Astrocyte (in vitro differentiated cells and primary cell): ENCODE measurements at regions not wholly inside any gene's neighbourhood (a gene's known extent, or its start where the extent isn't known, plus 50 kb on each side); places are given as distances from the start of the nearest gene placed in this dataset.

Source experiments
- DNase-seq: peaks from one replicate; pipeline ENCODE4 v3.0.0-alpha.2; 2010; ENCODE audit warnings: low read depth
- FAIRE-seq: peaks from 2 replicates; lab custom pipeline; 2011; peaks lifted over from hg19 to GRCh38; lab: Jason Lieb, UNC
- H2AFZ ChIP-seq: 2 replicates; pipeline ENCODE4 v1.6.0; 2012; ENCODE audit warnings: low read depth, low read length, inconsistent platforms
- H3K27ac ChIP-seq: 2 replicates; pipeline ENCODE4 v1.5.1; 2011; ENCODE audit warnings: low read depth, low read length, inconsistent platforms
- H3K27me3 ChIP-seq: 2 replicates; pipeline ENCODE4 v1.6.0; 2011; ENCODE audit warnings: low read length, inconsistent platforms; ENCODE audit not compliant: insufficient read depth
- H3K36me3 ChIP-seq: 2 replicates; pipeline ENCODE4 v1.5.1; 2011; ENCODE audit warnings: low read length, inconsistent platforms; ENCODE audit not compliant: insufficient read depth
- H3K4me1 ChIP-seq: 2 replicates; pipeline ENCODE4 v1.5.1; 2011; ENCODE audit warnings: low read length, inconsistent platforms; ENCODE audit not compliant: insufficient read depth
- H3K4me2 ChIP-seq: 2 replicates; pipeline ENCODE4 v1.6.0; 2012; ENCODE audit warnings: low read length, inconsistent platforms
- H3K4me3 ChIP-seq: 2 replicates; pipeline ENCODE4 v1.5.1; 2011; ENCODE audit warnings: low read depth, mild to moderate bottlenecking, low read length, inconsistent platforms; ENCODE audit not compliant: insufficient read depth
- H3K79me2 ChIP-seq: 2 replicates; pipeline ENCODE4 v1.6.0; 2012; ENCODE audit warnings: mild to moderate bottlenecking, low read length, inconsistent platforms; ENCODE audit not compliant: insufficient read depth
- H3K9ac ChIP-seq: 2 replicates; pipeline ENCODE4 v1.6.0; 2012; ENCODE audit warnings: mild to moderate bottlenecking, low read length, inconsistent platforms
- H3K9me3 ChIP-seq: 2 replicates; pipeline ENCODE4 v1.5.1; 2012; ENCODE audit warnings: low read depth, mild to moderate bottlenecking, low read length, inconsistent platforms; ENCODE audit not compliant: insufficient read depth
- H4K20me1 ChIP-seq: 2 replicates; pipeline ENCODE4 v1.6.0; 2012; ENCODE audit warnings: low read length, inconsistent platforms; ENCODE audit not compliant: insufficient read depth
- H3K27ac Mint-ChIP-seq: one replicate; pipeline ENCODE4 v1.8.0; 2021; ENCODE audit warnings: mild to moderate bottlenecking, mixed read lengths; ENCODE audit not compliant: unreplicated experiment
- H3K27me3 Mint-ChIP-seq: one replicate; pipeline ENCODE4 v1.8.0; 2021; ENCODE audit warnings: low read depth, mixed read lengths; ENCODE audit not compliant: unreplicated experiment
- H3K36me3 Mint-ChIP-seq: one replicate; pipeline ENCODE4 v1.8.0; 2021; ENCODE audit warnings: low read depth, mixed read lengths; ENCODE audit not compliant: unreplicated experiment
- H3K4me1 Mint-ChIP-seq: one replicate; pipeline ENCODE4 v1.8.0; 2021; ENCODE audit warnings: low read depth, mixed read lengths; ENCODE audit not compliant: unreplicated experiment
- H3K4me3 Mint-ChIP-seq: one replicate; pipeline ENCODE4 v1.8.0; 2021; ENCODE audit warnings: mild to moderate bottlenecking, moderate library complexity, mixed read lengths; ENCODE audit not compliant: unreplicated experiment
- H3K9me3 Mint-ChIP-seq: one replicate; pipeline ENCODE4 v1.8.0; 2021; ENCODE audit warnings: mild to moderate bottlenecking, mixed read lengths; ENCODE audit not compliant: unreplicated experiment
- EZH2 ChIP-seq: IDR thresholded peaks from 2 replicates; pipeline ENCODE4 v1.6.1; 2012; ENCODE audit warnings: mild to moderate bottlenecking, low read length, inconsistent platforms; ENCODE audit not compliant: insufficient read depth
- TF ChIP-seq, protein P1 (sequence below): IDR thresholded peaks from 2 replicates; pipeline ENCODE4 v1.5.1; 2011; ENCODE audit warnings: low read depth, mild to moderate bottlenecking, inconsistent platforms, low read length, moderate library complexity; ENCODE audit not compliant: insufficient read depth

DNA sequence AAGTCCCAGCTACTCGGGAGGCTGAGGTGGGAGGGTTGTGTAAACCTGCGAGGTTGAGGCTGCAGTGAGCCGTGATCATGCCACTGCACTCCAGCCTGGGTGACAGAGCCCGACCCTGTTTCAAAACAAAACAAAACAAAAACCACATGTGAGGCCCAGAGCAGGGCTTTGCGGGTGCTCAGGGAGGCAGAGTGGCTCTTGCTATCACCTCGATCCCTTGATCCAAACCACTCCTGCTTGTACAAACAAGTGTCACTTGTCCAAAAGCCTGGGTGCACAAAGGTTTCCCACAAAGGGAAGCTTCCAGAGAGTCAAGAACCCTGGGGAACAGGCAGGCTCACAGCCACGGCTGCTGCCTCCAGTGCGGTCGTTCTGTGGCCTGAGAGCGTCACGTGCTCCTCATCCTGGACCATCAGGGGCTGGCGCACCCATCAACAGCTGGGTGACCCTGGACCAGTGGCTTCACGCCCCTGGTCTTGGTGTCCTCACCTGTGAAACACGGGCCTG lies 162.7 kb downstream of the C9orf50 start:
- Histone ChIP-seq H3K79me2 (no peaks in the 10 kb centered on the region), H2AFZ (no peak overlapping the region), H3K9ac (no peak overlapping the region), H3K4me1 (peaks cover 33% of the 10 kb centered on the region), H3K9me3 (no peaks in the 10 kb centered on the region), H3K4me3 (no peak overlapping the region), H3K27ac (no peak overlapping the region), H4K20me1 (no peaks in the 10 kb centered on the region), H3K4me2 (no peak overlapping the region), H3K36me3 (no peaks in the 10 kb centered on the region), H3K27me3 (no peaks in the 10 kb centered on the region)
- Mint-ChIP-seq H3K4me3 (no peak overlapping the region), H3K4me1 (peaks cover 6% of the 10 kb centered on the region), H3K27me3 (peaks cover 5% of the 10 kb centered on the region), H3K36me3 (no peaks in the 10 kb centered on the region), H3K9me3 (peaks cover 3% of the 10 kb centered on the region), H3K27ac (no peak overlapping the region)
- DNase-seq (no peak), FAIRE-seq (no peak)
- TF ChIP-seq, protein P1, sequence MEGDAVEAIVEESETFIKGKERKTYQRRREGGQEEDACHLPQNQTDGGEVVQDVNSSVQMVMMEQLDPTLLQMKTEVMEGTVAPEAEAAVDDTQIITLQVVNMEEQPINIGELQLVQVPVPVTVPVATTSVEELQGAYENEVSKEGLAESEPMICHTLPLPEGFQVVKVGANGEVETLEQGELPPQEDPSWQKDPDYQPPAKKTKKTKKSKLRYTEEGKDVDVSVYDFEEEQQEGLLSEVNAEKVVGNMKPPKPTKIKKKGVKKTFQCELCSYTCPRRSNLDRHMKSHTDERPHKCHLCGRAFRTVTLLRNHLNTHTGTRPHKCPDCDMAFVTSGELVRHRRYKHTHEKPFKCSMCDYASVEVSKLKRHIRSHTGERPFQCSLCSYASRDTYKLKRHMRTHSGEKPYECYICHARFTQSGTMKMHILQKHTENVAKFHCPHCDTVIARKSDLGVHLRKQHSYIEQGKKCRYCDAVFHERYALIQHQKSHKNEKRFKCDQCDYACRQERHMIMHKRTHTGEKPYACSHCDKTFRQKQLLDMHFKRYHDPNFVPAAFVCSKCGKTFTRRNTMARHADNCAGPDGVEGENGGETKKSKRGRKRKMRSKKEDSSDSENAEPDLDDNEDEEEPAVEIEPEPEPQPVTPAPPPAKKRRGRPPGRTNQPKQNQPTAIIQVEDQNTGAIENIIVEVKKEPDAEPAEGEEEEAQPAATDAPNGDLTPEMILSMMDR: no peak
- TF ChIP-seq EZH2: no peak

GRCh38 chr9:129457325-129457779 lies 163.5 kb downstream of the C9orf50 start:
- Histone ChIP-seq H2AFZ (no peak overlapping the region), H3K36me3 (no peaks in the 10 kb centered on the region), H3K9ac (no peak overlapping the region), H3K27ac (no peak overlapping the region), H3K4me1 (peaks cover 33% of the 10 kb centered on the region), H3K4me3 (no peak overlapping the region), H4K20me1 (no peaks in the 10 kb centered on the region), H3K79me2 (no peaks in the 10 kb centered on the region), H3K27me3 (no peaks in the 10 kb centered on the region), H3K9me3 (no peaks in the 10 kb centered on the region), H3K4me2 (no peak overlapping the region)
- H3K4me1 Mint-ChIP-seq: peaks cover 6% of the 10 kb centered on the region
- no peak overlapping the region for H3K27ac Mint-ChIP-seq
- H3K9me3 Mint-ChIP-seq: peaks cover 3% of the 10 kb centered on the region
- TF ChIP-seq, protein P1: no peak
- TF ChIP-seq EZH2: no peak
- FAIRE-seq (no peak), DNase-seq (no peak)
- no peak overlapping the region for H3K4me3 Mint-ChIP-seq
- H3K27me3 Mint-ChIP-seq: peaks cover 5% of the 10 kb centered on the region
- no peaks in the 10 kb centered on the region for H3K36me3 Mint-ChIP-seq

GRCh38 chr9:129456549-129457324 lies 164.2 kb downstream of the C9orf50 start:
- Histone ChIP-seq H4K20me1 (no peaks in the 10 kb centered on the region), H3K79me2 (no peaks in the 10 kb centered on the region), H3K27me3 (no peaks in the 10 kb centered on the region), H3K4me2 (no peak overlapping the region), H2AFZ (no peak overlapping the region), H3K27ac (no peak overlapping the region), H3K36me3 (no peaks in the 10 kb centered on the region), H3K9ac (no peak overlapping the region), H3K4me1 (peaks cover 33% of the 10 kb centered on the region), H3K4me3 (no peak overlapping the region), H3K9me3 (no peaks in the 10 kb centered on the region)
- Mint-ChIP-seq H3K36me3 (no peaks in the 10 kb centered on the region), H3K27me3 (peaks cover 12% of the 10 kb centered on the region), H3K4me1 (peaks cover 4% of the 10 kb centered on the region), H3K27ac (no peak overlapping the region), H3K4me3 (no peak overlapping the region), H3K9me3 (peaks cover 3% of the 10 kb centered on the region)
- TF ChIP-seq EZH2: no peak
- TF ChIP-seq, protein P1: no peak
- DNase-seq: no peak
- no peak for FAIRE-seq
